CD4-positive, alpha-beta T cell treated with Interleukin-17A for 4 hours (primary cell): ENCODE measurements at regions not wholly inside any gene's neighbourhood (a gene's known extent, or its start where the extent isn't known, plus 50 kb on each side); places are given as distances from the start of the nearest gene placed in this dataset.
A peak's percentile ranks its signal among the peaks of the same experiment; 100 is the strongest.

Experiments
- DNase-seq: peaks from one replicate; pipeline ENCODE4 v3.0.0-alpha.2; 2020; ENCODE audit warnings: mixed read lengths

DNA sequence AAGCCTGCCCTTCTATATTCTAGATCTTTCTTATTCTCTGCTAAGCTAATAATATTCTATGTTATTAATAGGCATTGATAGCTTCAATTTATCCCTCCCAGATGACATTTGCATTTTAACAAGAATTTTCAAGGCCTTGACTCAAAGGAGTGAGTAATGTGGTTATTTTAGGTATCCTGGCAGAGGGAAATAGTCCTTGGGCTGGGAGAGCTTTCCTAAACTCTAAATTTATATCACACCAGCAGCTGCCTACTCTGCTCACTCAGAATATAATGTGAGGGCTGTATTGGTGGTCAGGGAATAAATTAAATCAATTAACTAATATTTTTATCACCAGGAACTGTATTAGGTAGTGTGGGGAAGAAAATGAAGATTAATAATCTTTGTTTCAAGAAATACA, 74.8 kb upstream of the ADAM23 start:
- no peak for DNase-seq

DNA sequence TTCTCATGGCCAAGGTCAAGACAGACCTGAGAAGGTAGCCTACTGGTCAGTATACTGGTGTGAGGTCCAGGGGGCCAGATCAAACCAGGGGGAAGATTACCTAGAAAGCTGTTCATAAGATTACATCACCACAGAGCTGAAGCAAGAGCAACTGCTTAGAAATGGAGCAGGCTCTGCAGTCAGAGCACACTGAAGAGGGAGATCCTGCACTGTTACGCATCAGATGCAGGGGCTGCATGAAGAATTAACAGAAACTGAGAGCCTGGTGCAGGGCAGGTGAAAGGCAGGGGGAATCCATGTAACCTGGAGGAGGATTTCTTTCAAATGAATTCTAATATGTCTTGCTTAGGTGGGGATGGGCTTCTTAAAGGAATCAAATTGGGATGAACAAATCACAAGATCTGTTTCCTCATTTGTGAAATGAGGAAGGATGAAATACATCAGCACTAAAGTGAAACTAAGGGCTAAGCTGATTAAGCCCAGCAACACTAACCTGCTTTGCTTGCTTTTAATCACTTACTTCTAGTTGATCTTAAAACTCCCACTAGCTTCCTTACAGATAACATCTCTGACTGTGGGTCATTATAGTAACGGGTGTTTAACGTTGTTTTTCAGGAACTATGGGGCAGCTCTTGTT, 74.3 kb upstream of the ADAM23 start:
- no peak for DNase-seq

DNA sequence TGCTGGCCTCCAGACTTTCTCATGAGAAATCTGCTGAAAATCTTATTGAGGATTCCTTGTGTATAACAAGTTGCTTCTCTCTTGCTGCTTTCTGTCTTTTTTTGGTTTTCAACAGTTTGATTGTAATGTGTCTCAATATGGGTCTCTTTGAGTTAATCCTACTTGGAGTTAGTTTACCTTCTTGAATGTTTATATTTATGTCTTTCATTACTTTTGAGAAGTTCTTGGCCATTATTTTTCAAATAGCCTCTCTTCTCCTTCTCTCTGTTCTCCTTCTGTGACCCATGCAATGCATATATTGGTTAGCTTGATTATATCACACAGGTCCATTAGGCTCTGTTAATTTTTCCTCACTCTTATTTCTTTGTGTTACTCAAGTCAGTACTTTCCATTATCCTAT, 67.4 kb upstream of the ADAM23 start:
- no peak for DNase-seq

DNA sequence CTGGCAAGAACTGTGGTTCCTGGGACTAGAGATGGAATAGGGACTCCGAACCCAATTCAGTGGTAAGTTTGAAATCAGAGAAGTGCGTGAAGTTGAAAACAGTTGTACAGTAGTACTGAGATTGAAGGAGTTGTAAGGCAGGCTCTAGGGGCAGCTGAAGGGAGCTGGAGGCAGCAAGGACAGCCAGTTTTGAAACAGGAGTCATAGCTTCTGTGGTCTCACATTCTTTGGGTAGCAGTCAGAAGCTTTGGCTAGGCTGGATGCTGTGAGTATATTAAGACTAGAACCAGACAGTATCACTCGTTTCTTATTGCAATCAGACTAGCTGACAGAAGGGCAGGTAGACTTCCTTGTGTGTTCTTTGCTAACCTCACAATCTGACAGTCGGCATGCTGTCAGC, 64.5 kb upstream of the ADAM23 start:
- no peak for DNase-seq

DNA sequence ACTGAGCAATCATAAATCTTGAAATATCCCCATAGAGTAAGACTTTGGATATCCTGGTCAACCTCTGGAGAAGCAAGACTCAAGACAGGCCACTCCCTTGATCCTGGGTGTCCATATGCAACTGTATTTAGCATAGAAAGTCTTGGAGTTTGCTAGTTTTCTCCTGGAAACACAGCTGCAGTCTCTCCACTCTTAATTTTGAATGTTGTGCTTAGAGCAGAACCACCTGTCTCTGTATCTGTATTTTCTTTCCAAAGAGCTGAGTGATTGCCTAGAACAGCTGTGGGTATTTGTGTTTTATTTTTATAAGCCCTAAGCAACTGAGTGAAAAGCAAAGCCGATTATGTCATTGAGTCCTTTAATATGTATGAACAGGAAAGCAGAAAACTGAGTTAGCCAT, 64.1 kb upstream of the ADAM23 start:
- DNase-seq, result no peak

DNA sequence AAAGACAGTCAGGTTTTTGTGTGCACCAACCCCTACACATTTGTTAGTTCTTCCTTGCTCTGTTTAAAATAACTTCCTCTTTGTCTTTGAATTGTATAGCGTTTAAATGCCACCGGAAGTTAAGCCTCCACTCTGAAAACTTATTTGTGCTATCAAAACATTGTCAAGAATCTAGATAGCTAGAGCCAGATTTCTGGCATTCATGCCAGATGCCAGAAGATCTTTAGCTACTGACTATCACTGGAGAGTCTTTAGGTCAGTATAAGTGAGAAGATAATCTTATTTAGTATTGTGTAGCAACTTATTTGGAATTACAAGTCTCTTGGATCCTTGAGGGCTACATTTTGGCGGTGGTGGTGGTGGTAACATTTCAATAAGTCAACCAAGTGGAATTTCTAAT, 63.4 kb upstream of the ADAM23 start:
- no peak for DNase-seq

DNA sequence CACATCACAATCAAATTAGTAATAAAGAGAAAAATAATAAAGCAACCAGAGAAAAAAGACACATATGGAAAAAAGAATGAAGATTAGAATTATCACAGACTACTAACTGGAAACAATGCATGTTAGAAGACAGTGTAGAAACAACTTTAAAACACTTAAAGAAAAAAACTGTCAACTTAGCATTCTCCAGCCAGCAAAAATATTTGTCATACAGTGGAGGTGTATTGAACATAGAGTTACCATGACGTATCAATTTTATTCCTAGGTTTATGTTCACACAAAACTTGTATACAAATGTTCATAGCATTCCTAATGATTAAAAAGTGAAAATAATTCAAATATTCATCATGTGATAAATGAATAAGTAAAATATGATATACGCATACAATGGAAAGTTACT, 61.5 kb upstream of the ADAM23 start:
- no peak for DNase-seq

DNA sequence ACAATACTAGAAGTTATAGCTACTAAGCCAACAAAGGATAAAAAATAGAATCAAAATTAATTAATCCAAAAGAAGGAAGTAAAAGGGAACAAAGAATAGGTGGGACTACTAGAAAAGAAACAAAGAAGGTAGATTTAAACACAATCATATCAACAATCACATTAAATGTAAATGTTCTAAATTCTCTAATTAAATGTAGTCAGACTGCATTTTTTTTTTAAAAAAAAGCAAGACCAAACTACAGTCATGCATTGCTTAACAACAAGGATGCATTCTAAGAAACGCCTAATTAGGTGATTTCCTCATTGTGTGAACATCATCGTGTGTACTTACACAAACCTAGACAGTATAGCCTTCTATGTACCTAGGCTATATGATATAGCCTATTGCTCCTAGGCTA, 59.7 kb upstream of the ADAM23 start:
- DNase-seq, result no peak

DNA sequence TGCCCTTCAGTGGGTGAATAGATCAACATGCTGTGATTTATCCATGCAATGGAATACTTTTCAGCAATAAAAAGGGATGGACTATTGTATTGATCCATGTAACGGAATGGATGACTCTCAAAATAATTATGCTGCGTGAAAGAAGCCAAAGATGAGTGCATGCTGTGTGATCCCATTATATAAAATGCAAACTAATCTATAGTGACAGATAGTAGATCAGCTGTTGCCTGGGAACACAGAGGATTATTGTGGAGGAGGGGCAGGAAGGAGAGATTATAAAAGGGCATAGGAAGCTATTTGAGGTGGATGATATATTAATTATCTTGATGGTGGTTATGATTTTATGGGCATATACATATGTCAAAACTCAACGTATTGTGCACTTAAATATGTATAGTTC, 55.5 kb upstream of the ADAM23 start:
- DNase-seq, result no peak

DNA sequence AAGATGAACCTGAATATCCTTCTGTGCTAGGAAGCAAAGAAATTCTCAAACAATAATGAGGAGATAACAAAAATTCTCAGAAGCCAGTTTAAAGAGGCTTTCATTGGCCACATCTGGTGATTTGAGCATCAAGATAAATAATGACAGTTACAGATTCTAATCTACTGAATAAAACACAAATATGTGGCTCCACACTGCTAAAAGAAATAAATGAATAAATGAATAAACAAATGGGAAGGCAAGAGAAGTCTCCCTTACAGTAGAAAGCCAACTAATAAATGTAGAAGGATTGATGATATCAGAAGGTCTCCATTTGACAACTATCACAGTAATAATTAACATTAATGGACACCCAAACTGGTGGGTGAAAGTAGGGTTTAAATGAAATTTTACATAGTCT, 54.6 kb upstream of the ADAM23 start:
- DNase-seq, result no peak

DNA sequence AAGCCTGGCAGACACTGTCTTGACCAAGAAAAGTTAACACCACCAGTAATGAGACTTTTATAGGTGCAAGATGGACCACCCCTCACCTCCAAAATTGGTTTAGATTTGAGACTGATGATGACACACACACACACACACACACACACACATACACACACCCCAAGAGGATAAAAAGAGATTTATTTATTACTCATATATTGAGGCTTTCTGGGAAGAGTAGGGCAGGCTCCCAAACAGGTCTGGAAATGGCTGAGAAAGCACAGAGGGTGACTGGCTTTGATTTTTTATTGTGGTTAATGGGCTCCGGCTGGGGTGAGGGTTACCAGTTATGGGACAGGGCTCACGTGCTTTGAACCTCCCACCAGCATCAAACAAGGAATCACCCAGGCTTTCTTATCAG, 54.2 kb upstream of the ADAM23 start:
- no peak for DNase-seq

DNA sequence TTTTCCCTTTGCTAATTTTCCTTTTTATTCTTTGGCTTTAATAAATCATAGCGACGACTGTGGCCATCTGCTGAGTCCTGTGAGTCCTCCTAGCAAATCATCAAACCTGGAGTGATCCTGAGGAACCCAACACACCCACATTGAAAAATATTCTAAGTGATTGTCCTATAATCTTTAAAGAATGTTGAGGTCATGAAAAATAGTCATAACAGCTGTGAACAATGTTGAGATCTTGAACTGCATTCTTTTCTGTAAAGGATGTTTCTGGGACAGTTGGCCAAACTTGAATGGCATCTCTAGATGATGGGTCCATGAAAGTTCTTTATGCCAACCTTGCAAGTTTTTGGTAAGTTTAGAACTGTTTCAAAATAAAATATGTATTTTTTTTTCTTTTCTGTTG, 53.2 kb upstream of the ADAM23 start:
- no peak for DNase-seq

DNA sequence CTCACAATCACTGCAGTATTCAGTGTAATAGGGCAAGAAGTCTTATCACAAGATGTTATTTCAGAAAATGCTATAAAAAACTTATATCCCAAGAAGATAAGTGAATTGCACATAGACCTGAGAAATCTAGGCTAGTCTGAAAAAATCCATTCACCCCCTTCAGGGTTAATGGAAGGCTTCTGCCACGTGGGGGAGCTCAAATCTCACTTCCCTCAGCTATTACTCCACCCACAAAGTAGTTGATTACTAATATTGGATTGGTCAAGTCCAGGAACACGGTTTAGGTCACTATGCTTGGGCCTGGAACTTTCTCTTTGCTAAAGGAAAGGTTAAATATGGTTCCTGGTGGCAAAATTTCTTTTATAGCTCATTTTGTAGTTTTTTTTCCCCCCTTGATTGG, 51.2 kb upstream of the ADAM23 start:
- DNase-seq, result peak; percentile 5
